MM.1S (cell line): ENCODE measurements at regions not wholly inside any gene's neighbourhood (a gene's known extent, or its start where the extent isn't known, plus 50 kb on each side); places are given as distances from the start of the nearest gene placed in this dataset.

Source experiments
- CTCF ChIP-seq: fragments of 300-600 bp; sonication (generic); IDR thresholded peaks from 2 replicates; pipeline ENCODE4 v1.5.1; 2016; ENCODE audit warnings: antibody characterized with exemption, low read length, mixed read lengths
- EZH2phosphoT487 ChIP-seq: fragments of 300-600 bp; sonication (generic); IDR thresholded peaks from 2 replicates; pipeline ENCODE4 v1.6.1; 2018; ENCODE audit warnings: antibody characterized with exemption, low read length

- TF ChIP-seq CTCF: no peak
- no peak for TF ChIP-seq EZH2phosphoT487
Observed at GRCh38 chr15:61500523-61500922, 271.4 kb upstream of the RORA start.
